ENCODE measurements at regions not wholly inside any gene's neighbourhood (a gene's known extent, or its start where the extent isn't known, plus 50 kb on each side); places are given as distances from the start of the nearest gene placed in this dataset.

GRCh38 chr4:140297221-140297570, 76.2 kb upstream of the SCOC start:
- no peak overlapping the region for H3K27ac ChIP-seq (ENCODE audit: low read depth)
- no peak for DNase-seq (ENCODE audit: extremely low spot score)

GRCh38 chr4:140296335-140297220, 76.9 kb upstream of the SCOC start:
- WGBS, result 22% methylated on average over 15 of the region's 15 CpGs

More at GRCh38 chr4:140297221-140297570, 76.2 kb upstream of the SCOC start:
- 49% methylated on average over 7 of the region's 7 CpGs for WGBS
- Histone ChIP-seq H3K4me1 (ENCODE audit: insufficient read depth) (no peaks in the 10 kb centered on the region), H3K36me3 (ENCODE audit: insufficient read depth) (no peaks in the 10 kb centered on the region), H3K4me3 (ENCODE audit: low read depth, low read length) (no peak overlapping the region)

GRCh38 chr4:140293979-140294378, 79.5 kb upstream of the SCOC start:
- WGBS, result 97% methylated on average over 2 of the region's 2 CpGs
- Histone ChIP-seq H3K4me3 (ENCODE audit: low read depth, low read length) (no peak overlapping the region), H3K4me1 (ENCODE audit: insufficient read depth) (no peaks in the 10 kb centered on the region), H3K27ac (ENCODE audit: low read depth) (no peak overlapping the region), H3K36me3 (ENCODE audit: insufficient read depth) (no peaks in the 10 kb centered on the region)
- no peak for DNase-seq (ENCODE audit: extremely low spot score)

More at GRCh38 chr4:140296335-140297220, 76.9 kb upstream of the SCOC start:
- H3K36me3 ChIP-seq (ENCODE audit: insufficient read depth), result no peaks in the 10 kb centered on the region
- no peaks in the 10 kb centered on the region for H3K4me1 ChIP-seq (ENCODE audit: insufficient read depth)
- no peak overlapping the region for H3K4me3 ChIP-seq (ENCODE audit: low read depth, low read length)
- DNase-seq (ENCODE audit: extremely low spot score), result peak; percentile 45
- H3K27ac ChIP-seq (ENCODE audit: low read depth), result no peak overlapping the region

- 92% methylated on average over 4 of the region's 4 CpGs for WGBS
Measured at GRCh38 chr4:140291259-140291658, 82.2 kb upstream of the SCOC start.

GRCh38 chr4:140289486-140289885, 84.0 kb upstream of the SCOC start:
- WGBS, result 66% methylated on average over 2 of the region's 2 CpGs
- DNase-seq (ENCODE audit: extremely low spot score), result no peak

More at GRCh38 chr4:140291259-140291658, 82.2 kb upstream of the SCOC start:
- H3K4me1 ChIP-seq (ENCODE audit: insufficient read depth), result no peaks in the 10 kb centered on the region
- no peaks in the 10 kb centered on the region for H3K36me3 ChIP-seq (ENCODE audit: insufficient read depth)
- H3K27ac ChIP-seq (ENCODE audit: low read depth), result no peak overlapping the region
- H3K4me3 ChIP-seq (ENCODE audit: low read depth, low read length), result no peak overlapping the region
- DNase-seq (ENCODE audit: extremely low spot score), result no peak

GRCh38 chr4:140286456-140286855, 87.0 kb upstream of the SCOC start:
- Histone ChIP-seq H3K27ac (ENCODE audit: low read depth) (no peak overlapping the region), H3K36me3 (ENCODE audit: insufficient read depth) (no peaks in the 10 kb centered on the region), H3K4me3 (ENCODE audit: low read depth, low read length) (no peak overlapping the region), H3K4me1 (ENCODE audit: insufficient read depth) (no peaks in the 10 kb centered on the region)
- DNase-seq (ENCODE audit: extremely low spot score), result no peak
- whole genome bisulfite sequencing, result 67% methylated on average over 18 of the region's 18 CpGs

More at GRCh38 chr4:140289486-140289885, 84.0 kb upstream of the SCOC start:
- H3K4me1 ChIP-seq (ENCODE audit: insufficient read depth), result no peaks in the 10 kb centered on the region
- no peak overlapping the region for H3K4me3 ChIP-seq (ENCODE audit: low read depth, low read length)
- H3K36me3 ChIP-seq (ENCODE audit: insufficient read depth), result no peaks in the 10 kb centered on the region
- H3K27ac ChIP-seq (ENCODE audit: low read depth), result no peak overlapping the region

- H3K36me3 ChIP-seq (ENCODE audit: insufficient read depth), result no peaks in the 10 kb centered on the region
- WGBS, result 86% methylated on average over 2 of the region's 2 CpGs
- H3K27ac ChIP-seq (ENCODE audit: low read depth), result no peak overlapping the region
- H3K4me3 ChIP-seq (ENCODE audit: low read depth, low read length), result no peak overlapping the region
- no peak for DNase-seq (ENCODE audit: extremely low spot score)
- H3K4me1 ChIP-seq (ENCODE audit: insufficient read depth), result no peaks in the 10 kb centered on the region
Measured at GRCh38 chr4:140284456-140284855, 89.0 kb upstream of the SCOC start.

GRCh38 chr4:140281828-140282552, 91.5 kb upstream of the SCOC start:
- Histone ChIP-seq H3K36me3 (ENCODE audit: insufficient read depth) (no peaks in the 10 kb centered on the region), H3K27ac (ENCODE audit: low read depth) (no peak overlapping the region), H3K4me1 (ENCODE audit: insufficient read depth) (no peaks in the 10 kb centered on the region), H3K4me3 (ENCODE audit: low read depth, low read length) (no peak overlapping the region)
- no peak for DNase-seq (ENCODE audit: extremely low spot score)
- WGBS, result 80% methylated on average over 5 of the region's 5 CpGs

- no peaks in the 10 kb centered on the region for H3K4me1 ChIP-seq (ENCODE audit: insufficient read depth)
- H3K4me3 ChIP-seq (ENCODE audit: low read depth, low read length), result no peak overlapping the region
- no peak overlapping the region for H3K27ac ChIP-seq (ENCODE audit: low read depth)
- H3K36me3 ChIP-seq (ENCODE audit: insufficient read depth), result no peaks in the 10 kb centered on the region
- DNase-seq (ENCODE audit: extremely low spot score), result no peak
Measured at GRCh38 chr4:140277576-140277975, 95.9 kb upstream of the SCOC start.

GRCh38 chr4:140271553-140271952, 101.9 kb upstream of the SCOC start:
- H3K4me1 ChIP-seq (ENCODE audit: insufficient read depth), result no peaks in the 10 kb centered on the region
- no peak overlapping the region for H3K27ac ChIP-seq (ENCODE audit: low read depth)
- H3K4me3 ChIP-seq (ENCODE audit: low read depth, low read length), result no peak overlapping the region
- 92% methylated on average over 4 of the region's 4 CpGs for WGBS
- H3K36me3 ChIP-seq (ENCODE audit: insufficient read depth), result no peaks in the 10 kb centered on the region
- no peak for DNase-seq (ENCODE audit: extremely low spot score)

- 94% methylated on average over 6 of the region's 6 CpGs for WGBS
- DNase-seq (ENCODE audit: extremely low spot score), result no peak
- Histone ChIP-seq H3K36me3 (ENCODE audit: insufficient read depth) (no peaks in the 10 kb centered on the region), H3K27ac (ENCODE audit: low read depth) (no peak overlapping the region), H3K4me3 (ENCODE audit: low read depth, low read length) (no peak overlapping the region), H3K4me1 (ENCODE audit: insufficient read depth) (no peaks in the 10 kb centered on the region)
Measured at GRCh38 chr4:140269369-140269768, 104.1 kb upstream of the SCOC start.

- H3K36me3 ChIP-seq (ENCODE audit: insufficient read depth), result no peaks in the 10 kb centered on the region
- no peak for DNase-seq (ENCODE audit: extremely low spot score)
- 58% methylated on average over 6 of the region's 6 CpGs for WGBS
- H3K27ac ChIP-seq (ENCODE audit: low read depth), result no peak overlapping the region
- no peak overlapping the region for H3K4me3 ChIP-seq (ENCODE audit: low read depth, low read length)
- H3K4me1 ChIP-seq (ENCODE audit: insufficient read depth), result no peaks in the 10 kb centered on the region
Measured at GRCh38 chr4:140268186-140268841, 105.1 kb upstream of the SCOC start.

- Histone ChIP-seq H3K4me1 (ENCODE audit: insufficient read depth) (no peaks in the 10 kb centered on the region), H3K4me3 (ENCODE audit: low read depth, low read length) (no peak overlapping the region), H3K27ac (ENCODE audit: low read depth) (no peak overlapping the region), H3K36me3 (ENCODE audit: insufficient read depth) (no peaks in the 10 kb centered on the region)
- no peak for DNase-seq (ENCODE audit: extremely low spot score)
- WGBS, result 75% methylated on average over 14 of the region's 14 CpGs
Measured at GRCh38 chr4:140267576-140267975, 105.9 kb upstream of the SCOC start.
